H1 (cell line): ENCODE measurements at regions not wholly inside any gene's neighbourhood (a gene's known extent, or its start where the extent isn't known, plus 50 kb on each side); places are given as distances from the start of the nearest gene placed in this dataset.
"Not testable (repeated sequence)": the region's sequence is repeated elsewhere in the genome, so short reads cannot be mapped to it uniquely, and the experiment has no call there.

Source experiments
- CTCF ChIP-seq, 3 experiments: IDR thresholded peaks; 1 replicate in 2 of 3; 2 replicates in 1 of 3; pipeline versions ENCODE4 v1.5.1 to v1.6.1; 2011; ENCODE audit warnings: low read length in 3 of 3, mild to moderate bottlenecking in 3 of 3, inconsistent platforms in 2 of 3, low read depth in 1 of 3, moderate library complexity in 1 of 3; ENCODE audit not compliant: insufficient read depth in 1 of 3; ENCODE audit errors: control extremely low read depth in 1 of 3
- EP300 ChIP-seq, 2 experiments: IDR thresholded peaks; 1 replicate in 1 of 2; 2 replicates in 1 of 2; pipeline ENCODE4 v1.6.1; 2011 to 2012; ENCODE audit warnings: low read depth in 2 of 2, low read length in 2 of 2, mild to moderate bottlenecking in 2 of 2, borderline replicate concordance in 1 of 2, inconsistent platforms in 1 of 2, moderate library complexity in 1 of 2
- FOSL1 ChIP-seq: IDR thresholded peaks from 2 replicates; pipeline ENCODE4 v1.6.1; 2011; ENCODE audit warnings: mild to moderate bottlenecking, low read depth, low read length, moderate library complexity; ENCODE audit not compliant: insufficient read depth
- MAX ChIP-seq: IDR thresholded peaks from 2 replicates; pipeline ENCODE4 v1.6.1; 2012; ENCODE audit warnings: inconsistent platforms
- POLR2A ChIP-seq, 2 experiments: IDR thresholded peaks; 1 replicate in 1 of 2; 2 replicates in 1 of 2; pipeline ENCODE4 v1.6.1; 2011; ENCODE audit warnings: low read depth in 2 of 2, low read length in 2 of 2, mild to moderate bottlenecking in 2 of 2; ENCODE audit errors: control extremely low read depth in 1 of 2
- SIN3A ChIP-seq, 2 experiments: IDR thresholded peaks in 1 of 2; conservative IDR thresholded peaks in 1 of 2; 2 replicates each; pipeline ENCODE4 v1.6.1; 2011 to 2012; ENCODE audit warnings: low read length in 2 of 2, improper control_type of control experiment in 1 of 2, low read depth in 1 of 2, mild to moderate bottlenecking in 1 of 2

- not testable (repeated sequence) for TF ChIP-seq CTCF (IDR thresholded peaks at IDR 0.05; ENCODE audit: control extremely low read depth in 1 of 3, insufficient read depth in 1 of 3, low read depth in 1 of 3, low read length in 3 of 3); MAX; POLR2A (IDR thresholded peaks at IDR 0.05; ENCODE audit: control extremely low read depth in 1 of 2, low read depth in 2 of 2, low read length in 2 of 2); SIN3A (conservative IDR thresholded peaks at IDR 0.05 in 1 of 2, IDR thresholded peaks at IDR 0.05 in 1 of 2; ENCODE audit: low read depth in 1 of 2, low read length in 2 of 2); FOSL1; EP300 (IDR thresholded peaks at IDR 0.05; ENCODE audit: borderline replicate concordance in 1 of 2, low read depth in 2 of 2, low read length in 2 of 2)
These were observed 507.1 kb downstream of the ZNF516 start for GRCh38 chr18:75987913-75988312.
